Left lung (tissue), 4 donors: ENCODE measurements at regions not wholly inside any gene's neighbourhood (a gene's known extent, or its start where the extent isn't known, plus 50 kb on each side); places are given as distances from the start of the nearest gene placed in this dataset.

Experiments
- ATAC-seq: fragments of 200-7000 bp; cut with Tn5 transposase; one replicate; pipeline ENCODE4 v1.9.1; 2020; ENCODE audit warnings: moderate library complexity
- DNase-seq, 4 donors: peaks; one replicate each; pipeline ENCODE4 v3.0.0-alpha.2; 2013 to 2020
- H3K27ac ChIP-seq, 2 donors: fragments of 200-600 bp; sonication (generic) in 1 of 2; one replicate each; pipeline versions ENCODE4 v1.5.0 to v1.8.0; 2020 to 2021
- H3K27me3 ChIP-seq, 2 donors: fragments of 200-600 bp; sonication (generic) in 1 of 2; one replicate each; pipeline versions ENCODE4 v1.5.0 to v1.8.0; 2020 to 2021
- H3K36me3 ChIP-seq, 2 donors: fragments of 200-600 bp; sonication (generic) in 1 of 2; one replicate each; pipeline versions ENCODE4 v1.5.0 to v1.8.0; 2020 to 2021
- H3K4me1 ChIP-seq, 2 donors: fragments of 200-600 bp; one replicate each; pipeline ENCODE4 v1.8.0; 2021
- H3K4me3 ChIP-seq, 2 donors: fragments of 200-600 bp; sonication (generic) in 1 of 2; one replicate each; pipeline versions ENCODE4 v1.5.0 to v1.8.0; 2020 to 2021; ENCODE audit warnings: mild to moderate bottlenecking in 1 of 2
- H3K9me3 ChIP-seq, 2 donors: fragments of 200-600 bp; sonication (generic) in 1 of 2; one replicate each; pipeline versions ENCODE4 v1.5.0 to v1.8.0; 2020 to 2021
- CTCF ChIP-seq, 2 donors: fragments of 200-600 bp; sonication (generic) in 1 of 2; IDR thresholded peaks; one replicate each; pipeline versions ENCODE4 v1.5.0 to v1.8.0; 2021; ENCODE audit warnings: antibody characterized with exemption in 2 of 2
- intact Hi-C, 2 donors: fragments of 100-400 bp; cut with DNase I; formaldehyde crosslinking; loops; one replicate each; pipeline versions ENCODE4 v1.11.2 to v1.14.2; 2022
- donor health status: DM: no; HTN: yes; CAD: no.
- donor health status: DM: no; HTN: no; CAD: no.

GRCh38 chr3:134743006-134743405 lies 52.1 kb upstream of the EPHB1 start:
- Histone ChIP-seq H3K27me3 (no peaks in the 10 kb centered on the region), H3K4me1 (no peaks in the 10 kb centered on the region), H3K36me3 (no peaks in the 10 kb centered on the region), H3K9me3 (no peaks in the 10 kb centered on the region), H3K27ac (no peak overlapping the region), H3K4me3 (no peak overlapping the region)
- intact Hi-C loops = no loop called here
- ATAC-seq (no peak), DNase-seq (no peak)
- no peak for TF ChIP-seq CTCF (IDR thresholded peaks at IDR 0.05)
